ENCODE measurements at regions not wholly inside any gene's neighbourhood (a gene's known extent, or its start where the extent isn't known, plus 50 kb on each side); places are given as distances from the start of the nearest gene placed in this dataset.

DNA sequence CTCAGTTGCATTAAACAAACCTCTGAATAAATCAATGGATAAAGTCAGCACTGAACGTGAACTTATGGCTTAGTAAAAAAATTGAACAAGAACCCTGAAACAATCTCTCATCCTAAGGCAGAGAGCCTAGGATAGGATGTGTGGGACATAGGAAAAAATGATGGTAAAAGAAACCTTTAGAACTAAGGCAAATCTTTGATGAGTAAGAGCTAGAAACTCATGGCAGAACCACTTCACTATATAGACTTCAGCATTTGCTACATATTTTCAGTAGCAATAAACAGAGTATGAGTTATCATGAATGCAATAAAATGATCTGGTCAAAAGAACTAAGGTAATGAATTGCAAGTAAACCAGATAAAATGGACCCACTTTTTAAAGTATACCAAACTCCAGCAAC, 725.8 kb upstream of the DPPA4 start:
- no peak overlapping the region for H3K27ac ChIP-seq (replicated peaks)
- H3K4me3 ChIP-seq (replicated peaks; ENCODE audit: insufficient read depth, low read length): no peak overlapping the region
- DNase-seq (ENCODE audit: low read depth in 1 of 2, low spot score in 1 of 2): no peak
- no peak for TF ChIP-seq SPI1 (IDR thresholded peaks at IDR 0.05; ENCODE audit: borderline replicate concordance, low read depth)
- no peak for TF ChIP-seq POLR2AphosphoS5 (IDR thresholded peaks at IDR 0.05; ENCODE audit: low read depth)
- TF ChIP-seq, protein P1, sequence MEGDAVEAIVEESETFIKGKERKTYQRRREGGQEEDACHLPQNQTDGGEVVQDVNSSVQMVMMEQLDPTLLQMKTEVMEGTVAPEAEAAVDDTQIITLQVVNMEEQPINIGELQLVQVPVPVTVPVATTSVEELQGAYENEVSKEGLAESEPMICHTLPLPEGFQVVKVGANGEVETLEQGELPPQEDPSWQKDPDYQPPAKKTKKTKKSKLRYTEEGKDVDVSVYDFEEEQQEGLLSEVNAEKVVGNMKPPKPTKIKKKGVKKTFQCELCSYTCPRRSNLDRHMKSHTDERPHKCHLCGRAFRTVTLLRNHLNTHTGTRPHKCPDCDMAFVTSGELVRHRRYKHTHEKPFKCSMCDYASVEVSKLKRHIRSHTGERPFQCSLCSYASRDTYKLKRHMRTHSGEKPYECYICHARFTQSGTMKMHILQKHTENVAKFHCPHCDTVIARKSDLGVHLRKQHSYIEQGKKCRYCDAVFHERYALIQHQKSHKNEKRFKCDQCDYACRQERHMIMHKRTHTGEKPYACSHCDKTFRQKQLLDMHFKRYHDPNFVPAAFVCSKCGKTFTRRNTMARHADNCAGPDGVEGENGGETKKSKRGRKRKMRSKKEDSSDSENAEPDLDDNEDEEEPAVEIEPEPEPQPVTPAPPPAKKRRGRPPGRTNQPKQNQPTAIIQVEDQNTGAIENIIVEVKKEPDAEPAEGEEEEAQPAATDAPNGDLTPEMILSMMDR (IDR thresholded peaks at IDR 0.05; ENCODE audit: insufficient read depth, low read length): no peak
- TF ChIP-seq, protein P2, sequence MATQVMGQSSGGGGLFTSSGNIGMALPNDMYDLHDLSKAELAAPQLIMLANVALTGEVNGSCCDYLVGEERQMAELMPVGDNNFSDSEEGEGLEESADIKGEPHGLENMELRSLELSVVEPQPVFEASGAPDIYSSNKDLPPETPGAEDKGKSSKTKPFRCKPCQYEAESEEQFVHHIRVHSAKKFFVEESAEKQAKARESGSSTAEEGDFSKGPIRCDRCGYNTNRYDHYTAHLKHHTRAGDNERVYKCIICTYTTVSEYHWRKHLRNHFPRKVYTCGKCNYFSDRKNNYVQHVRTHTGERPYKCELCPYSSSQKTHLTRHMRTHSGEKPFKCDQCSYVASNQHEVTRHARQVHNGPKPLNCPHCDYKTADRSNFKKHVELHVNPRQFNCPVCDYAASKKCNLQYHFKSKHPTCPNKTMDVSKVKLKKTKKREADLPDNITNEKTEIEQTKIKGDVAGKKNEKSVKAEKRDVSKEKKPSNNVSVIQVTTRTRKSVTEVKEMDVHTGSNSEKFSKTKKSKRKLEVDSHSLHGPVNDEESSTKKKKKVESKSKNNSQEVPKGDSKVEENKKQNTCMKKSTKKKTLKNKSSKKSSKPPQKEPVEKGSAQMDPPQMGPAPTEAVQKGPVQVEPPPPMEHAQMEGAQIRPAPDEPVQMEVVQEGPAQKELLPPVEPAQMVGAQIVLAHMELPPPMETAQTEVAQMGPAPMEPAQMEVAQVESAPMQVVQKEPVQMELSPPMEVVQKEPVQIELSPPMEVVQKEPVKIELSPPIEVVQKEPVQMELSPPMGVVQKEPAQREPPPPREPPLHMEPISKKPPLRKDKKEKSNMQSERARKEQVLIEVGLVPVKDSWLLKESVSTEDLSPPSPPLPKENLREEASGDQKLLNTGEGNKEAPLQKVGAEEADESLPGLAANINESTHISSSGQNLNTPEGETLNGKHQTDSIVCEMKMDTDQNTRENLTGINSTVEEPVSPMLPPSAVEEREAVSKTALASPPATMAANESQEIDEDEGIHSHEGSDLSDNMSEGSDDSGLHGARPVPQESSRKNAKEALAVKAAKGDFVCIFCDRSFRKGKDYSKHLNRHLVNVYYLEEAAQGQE (IDR thresholded peaks at IDR 0.05; ENCODE audit: insufficient replicate concordance, low read depth): no peak
- no peak for TF ChIP-seq GABPA (IDR thresholded peaks at IDR 0.05; ENCODE audit: low read depth)
- no peaks in the 10 kb centered on the region for H3K27me3 ChIP-seq (ENCODE audit: insufficient read depth, poor library complexity, severe bottlenecking)

DNA sequence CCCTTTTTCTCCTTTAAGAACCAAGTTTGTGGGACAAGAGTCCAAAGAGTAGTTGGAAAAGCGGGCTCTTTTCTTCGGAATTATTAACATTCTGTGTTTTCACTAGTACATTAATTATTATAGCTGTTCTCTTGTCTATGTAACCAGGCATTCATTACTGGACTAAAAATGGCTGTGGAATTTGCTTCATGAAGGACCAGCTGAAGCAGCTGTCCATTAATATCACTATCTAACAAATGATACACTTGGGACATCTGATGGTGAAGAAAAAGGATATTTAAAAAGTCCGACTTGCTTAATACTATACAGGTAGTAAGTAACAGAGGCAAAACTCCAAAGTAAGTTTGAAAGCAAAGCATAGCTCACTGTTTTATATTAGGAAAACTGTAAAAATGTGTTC, 728.9 kb upstream of the DPPA4 start:
- TF ChIP-seq, protein P2 (IDR thresholded peaks at IDR 0.05; ENCODE audit: insufficient replicate concordance, low read depth): no peak
- TF ChIP-seq SPI1 (IDR thresholded peaks at IDR 0.05; ENCODE audit: borderline replicate concordance, low read depth): no peak
- TF ChIP-seq, protein P1 (IDR thresholded peaks at IDR 0.05; ENCODE audit: insufficient read depth, low read length): no peak
- TF ChIP-seq POLR2AphosphoS5 (IDR thresholded peaks at IDR 0.05; ENCODE audit: low read depth): no peak
- TF ChIP-seq GABPA (IDR thresholded peaks at IDR 0.05; ENCODE audit: low read depth): no peak
- DNase-seq (ENCODE audit: low read depth in 1 of 2, low spot score in 1 of 2): no peak

DNA sequence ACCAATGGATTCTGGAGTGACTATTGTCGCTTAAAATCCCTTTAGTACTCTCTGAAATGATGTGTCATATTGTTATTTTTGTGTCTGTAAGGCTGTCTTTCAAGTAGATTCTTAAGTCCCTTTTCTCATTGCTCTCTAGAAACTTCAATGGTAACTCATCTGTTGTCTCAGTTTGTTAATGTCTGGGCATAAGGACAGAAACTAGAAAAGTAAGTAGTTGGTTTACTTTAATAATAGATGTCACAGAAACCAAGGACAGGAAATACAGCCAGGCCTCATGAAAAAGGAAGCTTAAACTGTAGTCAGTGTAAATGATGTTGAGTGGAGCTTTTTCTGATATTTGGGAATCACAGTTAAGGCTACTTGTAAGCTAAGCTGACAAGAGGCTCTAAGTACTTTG, 730.2 kb upstream of the DPPA4 start:
- no peak overlapping the region for H3K4me3 ChIP-seq (replicated peaks; ENCODE audit: insufficient read depth, low read length)
- no peak for TF ChIP-seq POLR2AphosphoS5 (IDR thresholded peaks at IDR 0.05; ENCODE audit: low read depth)
- TF ChIP-seq, protein P1 (IDR thresholded peaks at IDR 0.05; ENCODE audit: insufficient read depth, low read length): no peak
- TF ChIP-seq, protein P2 (IDR thresholded peaks at IDR 0.05; ENCODE audit: insufficient replicate concordance, low read depth): no peak
- no peak for TF ChIP-seq SPI1 (IDR thresholded peaks at IDR 0.05; ENCODE audit: borderline replicate concordance, low read depth)
- TF ChIP-seq GABPA (IDR thresholded peaks at IDR 0.05; ENCODE audit: low read depth): no peak
- no peak overlapping the region for H3K27ac ChIP-seq (replicated peaks)
- H3K27me3 ChIP-seq (ENCODE audit: insufficient read depth, poor library complexity, severe bottlenecking): no peaks in the 10 kb centered on the region
- DNase-seq (ENCODE audit: low read depth in 1 of 2, low spot score in 1 of 2): no peak

More for the DNA sequence above, 728.9 kb upstream of the DPPA4 start:
- H3K27ac ChIP-seq (replicated peaks): no peak overlapping the region
- H3K4me3 ChIP-seq (replicated peaks; ENCODE audit: insufficient read depth, low read length): no peak overlapping the region
- H3K27me3 ChIP-seq (ENCODE audit: insufficient read depth, poor library complexity, severe bottlenecking): no peaks in the 10 kb centered on the region
